IMR-90 (cell line): ENCODE measurements at regions not wholly inside any gene's neighbourhood (a gene's known extent, or its start where the extent isn't known, plus 50 kb on each side); places are given as distances from the start of the nearest gene placed in this dataset.

ENCODE experiments used
- ATAC-seq: fragments of 200-7000 bp; cut with Tn5 transposase; 2 replicates; pipeline ENCODE4 v1.9.1; 2020; ENCODE audit warnings: low read depth, mild to moderate bottlenecking, moderate library complexity
- BruUV-seq: library from RNA; stranded (reverse); fragments of 400-500 nt; replicated peaks from 2 replicates; lab custom pipeline; 2021; lab: Mats Ljungman, UMichigan
- CTCF ChIA-PET: fragments of 300-600 bp; formaldehyde crosslinking; extraction: SDS; loops from one replicate; lab custom pipeline; 2021; ENCODE audit warnings: antibody characterized with exemption; lab: Yijun Ruan, JAX
- POLR2A ChIA-PET: fragments of 300-600 bp; sonication (Branson Sonifier 250); formaldehyde crosslinking; loops from one replicate; lab custom pipeline; 2022; ENCODE audit warnings: antibody characterized with exemption; ENCODE audit not compliant: unreplicated experiment; lab: Charles Lee
- DNase-seq: peaks from one replicate; pipeline ENCODE4 v3.0.0; 2013
- H2AFZ ChIP-seq: replicated peaks from 2 replicates; pipeline ENCODE3; 2013; ENCODE audit warnings: low read length, mild to moderate bottlenecking; ENCODE audit not compliant: poor library complexity
- H2AK5ac ChIP-seq: 2 replicates; pipeline ENCODE4 v1.6.1; 2013; ENCODE audit warnings: low read depth, low read length, inconsistent platforms
- H2AK9ac ChIP-seq: replicated peaks from 2 replicates; pipeline ENCODE3; 2013; ENCODE audit warnings: mild to moderate bottlenecking, low read depth, low read length, moderate library complexity; ENCODE audit not compliant: poor library complexity
- H2BK120ac ChIP-seq: 2 replicates; pipeline ENCODE4 v1.6.1; 2013; ENCODE audit warnings: low read depth, low read length, inconsistent platforms
- H2BK15ac ChIP-seq: 3 replicates; pipeline ENCODE4 v1.6.1; 2013; ENCODE audit warnings: low read depth, low read length, inconsistent platforms
- H2BK20ac ChIP-seq: 2 replicates; pipeline ENCODE4 v1.6.1; 2013; ENCODE audit warnings: low read depth, mild to moderate bottlenecking, inconsistent platforms, low read length, moderate library complexity
- H2BK5ac ChIP-seq: 2 replicates; pipeline ENCODE4 v1.6.1; 2013; ENCODE audit warnings: mild to moderate bottlenecking, low read depth, low read length, inconsistent platforms; ENCODE audit not compliant: poor library complexity, severe bottlenecking
- H3K14ac ChIP-seq: replicated peaks from 2 replicates; pipeline ENCODE4 v1.6.1; 2013; ENCODE audit warnings: low read depth, low read length, inconsistent platforms
- H3K18ac ChIP-seq: 2 replicates; pipeline ENCODE4 v1.6.1; 2013; ENCODE audit warnings: low read depth, low read length, control low read depth
- H3K23ac ChIP-seq: 2 replicates; pipeline ENCODE4 v1.6.1; 2013; ENCODE audit warnings: low read depth, low read length, inconsistent platforms
- H3K27ac ChIP-seq: 2 replicates; pipeline ENCODE4 v1.5.1; 2013; ENCODE audit warnings: mild to moderate bottlenecking, control low read depth, low read length; ENCODE audit not compliant: insufficient read depth
- H3K27me3 ChIP-seq: 2 replicates; pipeline ENCODE4 v1.6.1; 2013; ENCODE audit warnings: low read length; ENCODE audit not compliant: control insufficient read depth, insufficient read depth
- H3K36me3 ChIP-seq: 2 replicates; pipeline ENCODE4 v1.6.1; 2013; ENCODE audit warnings: low read length, mixed read lengths; ENCODE audit not compliant: control insufficient read depth, insufficient read depth
- H3K4ac ChIP-seq: 2 replicates; pipeline ENCODE4 v1.6.1; 2013; ENCODE audit warnings: low read depth, low read length, inconsistent platforms
- H3K4me1 ChIP-seq: 2 replicates; pipeline ENCODE4 v1.6.1; 2013; ENCODE audit warnings: low read length, mixed read lengths; ENCODE audit not compliant: control insufficient read depth, insufficient read depth
- H3K4me2 ChIP-seq: 2 replicates; pipeline ENCODE4 v1.6.1; 2013; ENCODE audit warnings: low read depth, mild to moderate bottlenecking, control low read depth, low read length, moderate library complexity
- H3K4me3 ChIP-seq: 2 replicates; pipeline ENCODE4 v1.5.1; 2013; ENCODE audit warnings: low read depth, mild to moderate bottlenecking, control low read depth, low read length, moderate library complexity; ENCODE audit not compliant: insufficient read depth
- H3K56ac ChIP-seq: 2 replicates; pipeline ENCODE4 v1.6.1; 2013; ENCODE audit warnings: low read length, inconsistent platforms; ENCODE audit not compliant: insufficient read depth; ENCODE audit errors: extremely low read depth
- H3K79me1 ChIP-seq, 2 experiments: 2 replicates each; pipeline ENCODE4 v1.6.1; 2013; ENCODE audit warnings: low read length in 2 of 2, inconsistent platforms in 1 of 2, low read depth in 1 of 2
- H3K9ac ChIP-seq: 2 replicates; pipeline ENCODE4 v1.6.1; 2013; ENCODE audit warnings: low read depth, low read length, control low read depth
- H3K9me1 ChIP-seq: 2 replicates; pipeline ENCODE4 v1.6.1; 2013; ENCODE audit warnings: low read length, inconsistent platforms; ENCODE audit not compliant: insufficient read depth
- H3K9me3 ChIP-seq: 2 replicates; pipeline ENCODE4 v1.6.1; 2013; ENCODE audit warnings: low read length; ENCODE audit not compliant: control insufficient read depth, insufficient read depth
- H4K20me1 ChIP-seq: 2 replicates; pipeline ENCODE4 v1.6.1; 2013; ENCODE audit warnings: low read length, inconsistent platforms; ENCODE audit not compliant: insufficient read depth
- H4K5ac ChIP-seq: 2 replicates; pipeline ENCODE4 v1.6.1; 2013; ENCODE audit warnings: mild to moderate bottlenecking, low read depth, low read length, control low read depth
- H4K8ac ChIP-seq, 2 experiments: 2 replicates each; pipeline ENCODE4 v1.6.1; 2013; ENCODE audit warnings: low read depth in 2 of 2, low read length in 2 of 2, control low read depth in 1 of 2, inconsistent platforms in 1 of 2
- H4K91ac ChIP-seq: 2 replicates; pipeline ENCODE4 v1.6.1; 2013; ENCODE audit warnings: low read depth, low read length, inconsistent platforms; ENCODE audit not compliant: insufficient read depth
- CEBPB ChIP-seq: IDR thresholded peaks from 2 replicates; pipeline ENCODE4 v1.6.1; 2012; ENCODE audit warnings: low read depth, low read length, improper control_type of control experiment
- MXI1 ChIP-seq: IDR thresholded peaks from 2 replicates; pipeline ENCODE4 v1.6.1; 2012; ENCODE audit warnings: low read depth, mild to moderate bottlenecking, low read length, moderate library complexity, borderline replicate concordance
- NFE2L2 ChIP-seq: fragments of 150-350 bp; IDR thresholded peaks from 2 replicates; pipeline ENCODE4 v1.6.1; 2016; ENCODE audit warnings: low read depth, mild to moderate bottlenecking, low read length
- RAD21 ChIP-seq: IDR thresholded peaks from 2 replicates; pipeline ENCODE4 v1.6.1; 2012; ENCODE audit warnings: low read length, improper control_type of control experiment
- RFX5 ChIP-seq: IDR thresholded peaks from 2 replicates; pipeline ENCODE4 v1.8.0; 2012; ENCODE audit warnings: low read depth, mild to moderate bottlenecking, low read length, moderate library complexity
- WGBS, 2 experiments: methylation state at CpG; one replicate each; pipeline versions ENCODE4 v1.1.5 to v1.1.7; 2013; ENCODE audit warnings: missing lambda C conversion rate in 2 of 2; ENCODE audit not compliant: insufficient read length in 1 of 2; ENCODE audit errors: extremely low coverage in 2 of 2; 5-methylcytosine and 5-hydroxymethylcytosine counted together
- dilution Hi-C: fragments of 300-500 bp; cut with HindIII; formaldehyde crosslinking; loops from one replicate; pipeline ENCODE4 v1.14.3; 2018; ENCODE audit warnings: low sequenced_read_pairs; ENCODE audit not compliant: unreplicated experiment
- in situ Hi-C: fragments of 300-500 bp; cut with MboI; formaldehyde crosslinking; loops from 3 replicates; pipeline ENCODE4 v1.14.3; 2019; ENCODE audit warnings: low sequenced_read_pairs, inconsistent platforms, mixed read lengths
- intact Hi-C: fragments of 100-400 bp; cut with micrococcal nuclease; formaldehyde crosslinking; loops from 2 replicates; pipeline ENCODE4 v1.10.0; 2022

DNA sequence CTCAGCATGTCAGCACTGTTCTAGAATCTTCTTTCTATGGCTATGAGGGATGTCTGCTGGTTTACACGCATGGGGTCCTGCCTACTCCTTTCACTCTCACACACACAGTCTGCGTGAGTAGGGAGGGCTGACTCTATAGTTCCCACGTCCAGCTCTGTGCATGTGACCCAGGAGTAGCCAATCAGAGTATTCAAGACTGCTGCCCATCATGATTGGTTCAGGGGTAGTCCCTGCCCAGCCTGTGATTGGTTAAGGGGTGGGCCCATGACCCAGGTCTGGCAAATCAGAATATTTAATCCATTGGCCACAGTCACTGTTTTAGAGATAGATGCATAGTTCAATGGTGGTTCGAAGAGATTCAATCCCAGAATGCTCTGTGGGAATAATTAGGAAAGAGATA is 151.3 kb upstream of the IRX3 start:
- H3K27ac ChIP-seq = no peak overlapping the region
- no peak overlapping the region for H2AFZ ChIP-seq
- no peak overlapping the region for H3K18ac ChIP-seq
- no TSS peak for BruUV-seq
- no peak overlapping the region for H3K9ac ChIP-seq
- H3K14ac ChIP-seq = no peak overlapping the region
- no peak overlapping the region for H2BK15ac ChIP-seq
- no peak overlapping the region for H2BK120ac ChIP-seq
- no CpG with 5 or more reads among the region's 4 CpGs for WGBS, 2 experiments
- H4K5ac ChIP-seq = no peak overlapping the region
- H3K79me1 ChIP-seq = no peaks in the 10 kb centered on the region
- no peak for TF ChIP-seq RFX5
- TF ChIP-seq NFE2L2 = no peak
- no peak for TF ChIP-seq RAD21
- TF ChIP-seq MXI1 = no peak
- no peak for TF ChIP-seq CEBPB
- ChIA-PET POLR2A (no interaction called here), CTCF (no interaction called here)
- dilution Hi-C loops = no loop called here
- intact Hi-C loops = no loop called here
- H3K4ac ChIP-seq = no peak overlapping the region
- no peak overlapping the region for H3K56ac ChIP-seq
- H4K20me1 ChIP-seq = no peaks in the 10 kb centered on the region
- H3K23ac ChIP-seq = no peak overlapping the region
- no peak overlapping the region for H2AK5ac ChIP-seq
- no peak overlapping the region for H2BK20ac ChIP-seq
- no peak overlapping the region for H4K91ac ChIP-seq
- no peaks in the 10 kb centered on the region for H3K9me3 ChIP-seq
- H2BK5ac ChIP-seq = no peak overlapping the region
- no peak overlapping the region for H4K8ac ChIP-seq
- H3K4me2 ChIP-seq = no peak overlapping the region
- H3K9me1 ChIP-seq = no peaks in the 10 kb centered on the region
- no peaks in the 10 kb centered on the region for H3K36me3 ChIP-seq
- H3K27me3 ChIP-seq = no peaks in the 10 kb centered on the region
- ATAC-seq (no peak), DNase-seq (no peak)
- no peak overlapping the region for H2AK9ac ChIP-seq
- H3K4me1 ChIP-seq = no peaks in the 10 kb centered on the region
- in situ Hi-C loops = no loop called here
- no peak overlapping the region for H3K4me3 ChIP-seq
